SK-N-SH (cell line): ENCODE measurements at regions not wholly inside any gene's neighbourhood (a gene's known extent, or its start where the extent isn't known, plus 50 kb on each side); places are given as distances from the start of the nearest gene placed in this dataset.

ENCODE experiments used
- CTCF ChIA-PET: fragments of 300-600, 350-600 bp; formaldehyde crosslinking; extraction: SDS; loops from one replicate; lab custom pipeline; 2021; lab: Yijun Ruan, JAX
- POLR2A ChIA-PET: fragments of 350-600 bp; sonication (Branson Sonifier 250); formaldehyde crosslinking; extraction: SDS; loops from one replicate; lab custom pipeline; 2020; ENCODE audit warnings: antibody characterized with exemption, inconsistent platforms; lab: Yijun Ruan, JAX
- DNase-seq: peaks from one replicate; pipeline ENCODE4 v3.0.0; 2012
- H2AFZ ChIP-seq: fragments of 200-600 bp; sonication (generic); 2 replicates; pipeline ENCODE4 v1.8.1; 2016; ENCODE audit warnings: antibody characterized with exemption, mild to moderate bottlenecking, low read depth
- H3F3A ChIP-seq: fragments of 200-600 bp; sonication (generic); replicated peaks from 2 replicates; pipeline ENCODE3; 2016; ENCODE audit warnings: antibody characterized with exemption, mild to moderate bottlenecking; ENCODE audit not compliant: insufficient read depth
- H3K27ac ChIP-seq, 2 experiments: fragments of 200-500 bp in 1 of 2; fragments of 200-600 bp in 1 of 2; sonication (Bioruptor generic) in 1 of 2; sonication (generic), shearing (Covaris generic) in 1 of 2; 2 replicates each; pipeline versions ENCODE4 v1.5.1 to v1.6.1; 2014 to 2016; ENCODE audit warnings: low read depth in 2 of 2, inconsistent platforms in 1 of 2, low read length in 1 of 2, mild to moderate bottlenecking in 1 of 2, mixed read lengths in 1 of 2
- H3K27me3 ChIP-seq: fragments of 200-600 bp; sonication (generic), shearing (Covaris generic); 2 replicates; pipeline ENCODE4 v1.6.1; 2016; ENCODE audit warnings: mixed run types; ENCODE audit not compliant: insufficient read depth
- H3K36me3 ChIP-seq, 2 experiments: fragments of 200-500 bp in 1 of 2; fragments of 200-600 bp in 1 of 2; sonication (Bioruptor generic) in 1 of 2; sonication (generic) in 1 of 2; replicated peaks in 1 of 2; 2 replicates each; pipeline versions ENCODE3 to v1.5.1; 2014 to 2016; ENCODE audit warnings: low read length in 1 of 2, mild to moderate bottlenecking in 1 of 2; ENCODE audit not compliant: insufficient read depth in 2 of 2, control insufficient read depth in 1 of 2
- H3K4me1 ChIP-seq, 2 experiments: fragments of 200-500 bp in 1 of 2; fragments of 200-600 bp in 1 of 2; sonication (Bioruptor generic) in 1 of 2; sonication (generic), shearing (Covaris generic) in 1 of 2; 2 replicates each; pipeline versions ENCODE4 v1.5.1 to v1.6.1; 2014 to 2016; ENCODE audit warnings: low read depth in 1 of 2, low read length in 1 of 2, mixed run types in 1 of 2; ENCODE audit not compliant: insufficient read depth in 2 of 2, control insufficient read depth in 1 of 2
- H3K4me2 ChIP-seq: fragments of 200-600 bp; sonication (generic), shearing (Covaris generic); 2 replicates; pipeline ENCODE4 v1.6.1; 2017; ENCODE audit warnings: mixed run types
- H3K4me3 ChIP-seq, 2 experiments: fragments of 200-500 bp in 1 of 2; fragments of 200-600 bp in 1 of 2; sonication (Bioruptor generic) in 1 of 2; sonication (generic), shearing (Covaris generic) in 1 of 2; 2 replicates each; pipeline versions ENCODE4 v1.5.1 to v1.8.1; 2014 to 2016; ENCODE audit warnings: low read depth in 2 of 2, inconsistent platforms in 1 of 2, low read length in 1 of 2, mild to moderate bottlenecking in 1 of 2, mixed read lengths in 1 of 2, moderate library complexity in 1 of 2
- H3K79me2 ChIP-seq: fragments of 200-600 bp; sonication (generic); 2 replicates; pipeline ENCODE4 v1.8.1; 2017; ENCODE audit warnings: mild to moderate bottlenecking; ENCODE audit not compliant: insufficient read depth
- H3K9ac ChIP-seq: fragments of 200-600 bp; sonication (generic); 2 replicates; pipeline ENCODE4 v1.6.1; 2017; ENCODE audit warnings: mixed run types
- H3K9me2 ChIP-seq: fragments of 200-600 bp; sonication (generic); 2 replicates; pipeline ENCODE4 v1.6.1; 2017; ENCODE audit warnings: mixed run types
- H3K9me3 ChIP-seq: fragments of 200-600 bp; sonication (generic); 2 replicates; pipeline ENCODE4 v1.6.1; 2017; ENCODE audit warnings: mixed run types, mild to moderate bottlenecking, moderate library complexity
- H4K20me1 ChIP-seq: fragments of 200-600 bp; sonication (generic); 2 replicates; pipeline ENCODE4 v1.6.1; 2017; ENCODE audit warnings: mild to moderate bottlenecking, mixed run types; ENCODE audit not compliant: insufficient read depth
- CHD2 ChIP-seq: fragments of 150-350 bp; IDR thresholded peaks from 2 replicates; pipeline ENCODE4 v1.6.1; 2018; ENCODE audit warnings: low read length; ENCODE audit not compliant: partially characterized antibody
- FOXJ3 ChIP-seq: sonication (generic); formaldehyde crosslinking; IDR thresholded peaks from 2 replicates; pipeline ENCODE4 v1.5.1; 2020; ENCODE audit warnings: mild to moderate bottlenecking, missing genetic modification reagents
- TEAD4 ChIP-seq: IDR thresholded peaks from 2 replicates; pipeline ENCODE4 v1.4.0; 2012; ENCODE audit warnings: mild to moderate bottlenecking, borderline replicate concordance; ENCODE audit not compliant: insufficient read depth
- WGBS: methylation state at CpG from one replicate; pipeline ENCODE4 v1.1.6; 2017; ENCODE audit warnings: low lambda C conversion rate; 5-methylcytosine and 5-hydroxymethylcytosine counted together
- TF ChIP-seq, protein P1 (sequence below): IDR thresholded peaks from 2 replicates; pipeline ENCODE4 v1.6.1; 2012; ENCODE audit warnings: mild to moderate bottlenecking, low read depth, low read length, moderate library complexity
- TF ChIP-seq, protein P2 (sequence below): fragments of 150-350 bp; IDR thresholded peaks from 2 replicates; pipeline ENCODE4 v1.6.1; 2016; ENCODE audit warnings: mild to moderate bottlenecking, low read depth, low read length
- TF ChIP-seq, protein P3 (sequence below): fragments of 150-350 bp; IDR thresholded peaks from 2 replicates; pipeline ENCODE4 v1.6.1; 2017; ENCODE audit warnings: antibody characterized with exemption, low read length, low read depth, borderline replicate concordance

DNA sequence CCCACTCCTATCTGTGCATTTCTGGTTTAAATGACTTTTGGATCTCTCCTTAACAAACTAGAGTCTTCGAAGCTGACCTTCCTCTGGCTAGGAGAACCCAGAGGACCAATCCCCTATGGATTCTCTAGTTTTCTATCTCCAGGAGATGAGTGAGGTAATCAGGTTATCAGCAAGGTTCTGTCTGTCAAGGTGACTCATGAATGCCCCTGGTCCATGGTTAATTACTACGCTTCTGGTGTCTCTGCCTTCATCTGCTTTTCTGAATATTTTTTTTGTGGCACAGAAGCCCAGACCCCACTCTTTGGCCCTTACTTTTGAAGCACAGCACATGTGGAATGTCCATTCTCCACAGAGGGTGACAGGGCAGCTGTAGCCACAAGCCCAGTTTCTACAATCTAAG, 897.9 kb upstream of the KLHL29 start:
- POLR2A ChIA-PET, result no interaction called here
- DNase-seq, result peak; percentile 5
- no peaks in the 10 kb centered on the region; the same call in 1 of the 2 replicates for H3K9me3 ChIP-seq
- 15% methylated on average over 2 of the region's 2 CpGs for WGBS
- H4K20me1 ChIP-seq, result no peaks in the 10 kb centered on the region
- H3K4me1 ChIP-seq, result no peaks in the 10 kb centered on the region
- H3K79me2 ChIP-seq, result no peaks in the 10 kb centered on the region
- no peak overlapping the region for H3K27ac ChIP-seq
- TF ChIP-seq, protein P1, sequence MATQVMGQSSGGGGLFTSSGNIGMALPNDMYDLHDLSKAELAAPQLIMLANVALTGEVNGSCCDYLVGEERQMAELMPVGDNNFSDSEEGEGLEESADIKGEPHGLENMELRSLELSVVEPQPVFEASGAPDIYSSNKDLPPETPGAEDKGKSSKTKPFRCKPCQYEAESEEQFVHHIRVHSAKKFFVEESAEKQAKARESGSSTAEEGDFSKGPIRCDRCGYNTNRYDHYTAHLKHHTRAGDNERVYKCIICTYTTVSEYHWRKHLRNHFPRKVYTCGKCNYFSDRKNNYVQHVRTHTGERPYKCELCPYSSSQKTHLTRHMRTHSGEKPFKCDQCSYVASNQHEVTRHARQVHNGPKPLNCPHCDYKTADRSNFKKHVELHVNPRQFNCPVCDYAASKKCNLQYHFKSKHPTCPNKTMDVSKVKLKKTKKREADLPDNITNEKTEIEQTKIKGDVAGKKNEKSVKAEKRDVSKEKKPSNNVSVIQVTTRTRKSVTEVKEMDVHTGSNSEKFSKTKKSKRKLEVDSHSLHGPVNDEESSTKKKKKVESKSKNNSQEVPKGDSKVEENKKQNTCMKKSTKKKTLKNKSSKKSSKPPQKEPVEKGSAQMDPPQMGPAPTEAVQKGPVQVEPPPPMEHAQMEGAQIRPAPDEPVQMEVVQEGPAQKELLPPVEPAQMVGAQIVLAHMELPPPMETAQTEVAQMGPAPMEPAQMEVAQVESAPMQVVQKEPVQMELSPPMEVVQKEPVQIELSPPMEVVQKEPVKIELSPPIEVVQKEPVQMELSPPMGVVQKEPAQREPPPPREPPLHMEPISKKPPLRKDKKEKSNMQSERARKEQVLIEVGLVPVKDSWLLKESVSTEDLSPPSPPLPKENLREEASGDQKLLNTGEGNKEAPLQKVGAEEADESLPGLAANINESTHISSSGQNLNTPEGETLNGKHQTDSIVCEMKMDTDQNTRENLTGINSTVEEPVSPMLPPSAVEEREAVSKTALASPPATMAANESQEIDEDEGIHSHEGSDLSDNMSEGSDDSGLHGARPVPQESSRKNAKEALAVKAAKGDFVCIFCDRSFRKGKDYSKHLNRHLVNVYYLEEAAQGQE, result no peak
- TF ChIP-seq, protein P2, sequence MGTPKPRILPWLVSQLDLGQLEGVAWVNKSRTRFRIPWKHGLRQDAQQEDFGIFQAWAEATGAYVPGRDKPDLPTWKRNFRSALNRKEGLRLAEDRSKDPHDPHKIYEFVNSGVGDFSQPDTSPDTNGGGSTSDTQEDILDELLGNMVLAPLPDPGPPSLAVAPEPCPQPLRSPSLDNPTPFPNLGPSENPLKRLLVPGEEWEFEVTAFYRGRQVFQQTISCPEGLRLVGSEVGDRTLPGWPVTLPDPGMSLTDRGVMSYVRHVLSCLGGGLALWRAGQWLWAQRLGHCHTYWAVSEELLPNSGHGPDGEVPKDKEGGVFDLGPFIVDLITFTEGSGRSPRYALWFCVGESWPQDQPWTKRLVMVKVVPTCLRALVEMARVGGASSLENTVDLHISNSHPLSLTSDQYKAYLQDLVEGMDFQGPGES, result no peak
- TF ChIP-seq TEAD4 (no peak), CHD2 (no peak)
- H3K4me3 ChIP-seq, result no peak overlapping the region
- no peak overlapping the region for H3K9ac ChIP-seq
- no peak overlapping the region for H3K4me2 ChIP-seq
- H3F3A ChIP-seq, result no peaks in the 10 kb centered on the region
- CTCF ChIA-PET, result interaction anchor here (1.2 kb wide), 1 partner anchor 10 kb away, joined by 4 read pairs; no protein-coding TSS in a partner anchor
- H3K36me3 ChIP-seq, result no peaks in the 10 kb centered on the region
- H3K9me2 ChIP-seq, result no peaks in the 10 kb centered on the region
- no peaks in the 10 kb centered on the region for H3K27me3 ChIP-seq
- H2AFZ ChIP-seq, result no peak overlapping the region

DNA sequence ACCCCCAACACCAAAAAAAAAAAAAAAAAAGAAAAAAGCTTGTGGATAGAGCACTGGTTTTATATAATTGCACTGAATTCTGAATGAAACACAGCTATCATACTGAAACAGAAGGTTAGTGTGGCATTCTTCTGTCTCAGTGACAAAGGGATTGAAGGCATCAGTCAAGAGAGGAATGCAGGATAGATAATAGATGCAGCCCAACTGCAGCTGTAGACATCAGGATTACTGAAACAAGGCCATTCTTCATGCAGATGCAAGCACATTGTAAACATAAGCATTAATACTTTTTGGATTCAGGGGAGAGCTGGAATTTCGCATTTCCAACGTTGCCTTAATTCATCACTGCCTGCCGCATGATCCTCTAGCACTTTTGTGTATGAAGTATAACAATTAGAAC, 897.4 kb upstream of the KLHL29 start:
- H3K79me2 ChIP-seq, result no peaks in the 10 kb centered on the region
- H3K4me2 ChIP-seq, result no peak overlapping the region
- no peak overlapping the region for H2AFZ ChIP-seq
- 33% methylated on average over 3 of the region's 3 CpGs for WGBS
- H3K9ac ChIP-seq, result no peak overlapping the region
- no peaks in the 10 kb centered on the region for H4K20me1 ChIP-seq
- TF ChIP-seq TEAD4, result no peak
- TF ChIP-seq, protein P3, sequence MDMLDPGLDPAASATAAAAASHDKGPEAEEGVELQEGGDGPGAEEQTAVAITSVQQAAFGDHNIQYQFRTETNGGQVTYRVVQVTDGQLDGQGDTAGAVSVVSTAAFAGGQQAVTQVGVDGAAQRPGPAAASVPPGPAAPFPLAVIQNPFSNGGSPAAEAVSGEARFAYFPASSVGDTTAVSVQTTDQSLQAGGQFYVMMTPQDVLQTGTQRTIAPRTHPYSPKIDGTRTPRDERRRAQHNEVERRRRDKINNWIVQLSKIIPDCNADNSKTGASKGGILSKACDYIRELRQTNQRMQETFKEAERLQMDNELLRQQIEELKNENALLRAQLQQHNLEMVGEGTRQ, result no peak
- TF ChIP-seq, protein P2, result no peak
- TF ChIP-seq FOXJ3 (CRISPR knock-in tag), result no peak
- no peaks in the 10 kb centered on the region for H3K27me3 ChIP-seq
- DNase-seq, result no peak
- no peaks in the 10 kb centered on the region for H3K4me1 ChIP-seq
- H3K9me2 ChIP-seq, result no peaks in the 10 kb centered on the region
- CTCF ChIA-PET, result interaction anchor here (0.8 kb wide), 1 partner anchor 31 kb away, joined by 4 read pairs; no protein-coding TSS in a partner anchor
- H3K36me3 ChIP-seq, result no peaks in the 10 kb centered on the region
- no peaks in the 10 kb centered on the region for H3F3A ChIP-seq
- H3K4me3 ChIP-seq, result no peak overlapping the region
- no peak overlapping the region for H3K27ac ChIP-seq
- POLR2A ChIA-PET, result no interaction called here
- no peaks in the 10 kb centered on the region; the same call in 1 of the 2 replicates for H3K9me3 ChIP-seq
